ENCODE measurements at regions not wholly inside any gene's neighbourhood (a gene's known extent, or its start where the extent isn't known, plus 50 kb on each side); places are given as distances from the start of the nearest gene placed in this dataset.

- TF ChIP-seq CTCF (IDR thresholded peaks at IDR 0.05) (no peak), POLR2A (IDR thresholded peaks at IDR 0.05) (no peak)
Observed at GRCh38 chr3:110856916-110857315, 214.7 kb upstream of the NECTIN3 start.
